ENCODE measurements at regions not wholly inside any gene's neighbourhood (a gene's known extent, or its start where the extent isn't known, plus 50 kb on each side); places are given as distances from the start of the nearest gene placed in this dataset.

DNA sequence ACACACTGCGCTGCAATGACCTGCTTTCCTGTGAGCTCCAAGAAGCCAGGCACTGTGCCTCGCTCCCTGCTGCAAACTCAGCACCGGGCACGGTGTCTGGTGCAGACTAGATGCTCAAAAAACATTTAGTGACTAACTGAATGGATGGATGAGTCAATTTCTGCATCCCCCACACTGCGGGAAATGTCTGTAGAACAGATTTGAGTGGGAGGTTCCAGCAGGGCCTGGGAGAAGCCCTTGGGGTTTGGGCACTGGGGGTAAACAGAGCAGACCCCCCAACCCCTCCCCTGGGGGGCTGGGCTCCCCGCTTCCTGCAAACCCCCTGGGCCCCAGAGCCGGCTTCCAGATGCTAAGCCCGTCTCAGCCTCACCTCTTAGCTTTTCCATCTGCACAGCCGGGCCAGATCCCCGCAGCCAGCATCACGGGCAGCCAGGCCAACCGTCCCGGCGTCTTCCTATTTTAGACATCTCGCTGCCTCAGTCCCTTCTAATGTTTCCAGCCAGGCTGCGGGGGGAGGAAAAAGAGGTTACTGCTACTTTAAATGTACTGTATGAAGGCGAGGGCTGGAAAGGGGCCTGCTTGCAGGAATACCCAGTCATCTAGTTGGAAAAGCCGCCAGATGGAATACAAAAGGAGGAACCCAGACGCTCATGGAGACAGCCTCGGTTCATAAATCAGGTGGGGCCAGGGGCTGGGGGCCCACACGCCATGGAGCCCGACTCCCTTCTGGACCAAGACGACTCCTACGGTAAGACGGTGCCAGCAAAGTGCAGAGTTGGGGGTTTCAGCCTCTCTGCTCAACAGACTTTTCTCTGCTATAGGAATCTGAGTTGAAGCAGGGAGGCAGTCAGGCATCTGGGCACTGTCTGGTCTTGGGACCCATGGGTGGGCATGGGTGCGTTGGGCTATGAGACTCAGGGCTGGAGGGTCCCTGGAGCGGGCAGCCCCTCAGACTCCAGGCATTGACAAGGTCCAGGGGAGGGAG, 67.1 kb upstream of the GGTA1 start:
- TF ChIP-seq, protein P1, sequence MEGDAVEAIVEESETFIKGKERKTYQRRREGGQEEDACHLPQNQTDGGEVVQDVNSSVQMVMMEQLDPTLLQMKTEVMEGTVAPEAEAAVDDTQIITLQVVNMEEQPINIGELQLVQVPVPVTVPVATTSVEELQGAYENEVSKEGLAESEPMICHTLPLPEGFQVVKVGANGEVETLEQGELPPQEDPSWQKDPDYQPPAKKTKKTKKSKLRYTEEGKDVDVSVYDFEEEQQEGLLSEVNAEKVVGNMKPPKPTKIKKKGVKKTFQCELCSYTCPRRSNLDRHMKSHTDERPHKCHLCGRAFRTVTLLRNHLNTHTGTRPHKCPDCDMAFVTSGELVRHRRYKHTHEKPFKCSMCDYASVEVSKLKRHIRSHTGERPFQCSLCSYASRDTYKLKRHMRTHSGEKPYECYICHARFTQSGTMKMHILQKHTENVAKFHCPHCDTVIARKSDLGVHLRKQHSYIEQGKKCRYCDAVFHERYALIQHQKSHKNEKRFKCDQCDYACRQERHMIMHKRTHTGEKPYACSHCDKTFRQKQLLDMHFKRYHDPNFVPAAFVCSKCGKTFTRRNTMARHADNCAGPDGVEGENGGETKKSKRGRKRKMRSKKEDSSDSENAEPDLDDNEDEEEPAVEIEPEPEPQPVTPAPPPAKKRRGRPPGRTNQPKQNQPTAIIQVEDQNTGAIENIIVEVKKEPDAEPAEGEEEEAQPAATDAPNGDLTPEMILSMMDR (conservative IDR thresholded peaks at IDR 0.05; ENCODE audit: low read length), result no peak
- TF ChIP-seq EZH2phosphoT487 (IDR thresholded peaks at IDR 0.05; ENCODE audit: borderline replicate concordance), result no peak

Data from Loucy (cell line).